GM12878 (cell line): ENCODE measurements at regions not wholly inside any gene's neighbourhood (a gene's known extent, or its start where the extent isn't known, plus 50 kb on each side); places are given as distances from the start of the nearest gene placed in this dataset.

Source experiments
- BCL3 ChIP-seq: IDR thresholded peaks from 2 replicates; pipeline ENCODE4 v1.6.1; 2011; ENCODE audit warnings: borderline replicate concordance, low read depth, mild to moderate bottlenecking, moderate library complexity, low read length; ENCODE audit not compliant: insufficient read depth, poor library complexity, severe bottlenecking
- CBX5 ChIP-seq: sonication (generic); IDR thresholded peaks from 2 replicates; pipeline ENCODE4 v1.6.1; 2016; ENCODE audit warnings: low read depth, moderate library complexity, mild to moderate bottlenecking, inconsistent platforms
- CTCF ChIP-seq, 3 experiments: IDR thresholded peaks in 2 of 3; conservative IDR thresholded peaks in 1 of 3; 2 replicates each; pipeline ENCODE4 v1.5.1; 2011; ENCODE audit warnings: low read depth in 3 of 3, low read length in 3 of 3, mild to moderate bottlenecking in 3 of 3, control low read depth in 2 of 3, moderate library complexity in 2 of 3, inconsistent platforms in 1 of 3, mixed read lengths in 1 of 3; ENCODE audit not compliant: control insufficient read depth in 2 of 3, insufficient read depth in 1 of 3; ENCODE audit errors: extremely low read depth in 1 of 3
- POLR2AphosphoS2 ChIP-seq: IDR thresholded peaks from 2 replicates; pipeline ENCODE4 v1.6.1; 2011; ENCODE audit warnings: low read depth, mild to moderate bottlenecking, low read length, improper control_type of control experiment, moderate library complexity
- RELA ChIP-seq: fragments of 450-650 bp; IDR thresholded peaks from 2 replicates; pipeline ENCODE4 v1.8.0; 2014; ENCODE audit warnings: borderline replicate concordance; ENCODE audit not compliant: partially characterized antibody
- TCF3 ChIP-seq: IDR thresholded peaks from 2 replicates; pipeline ENCODE4 v1.6.1; 2012; ENCODE audit warnings: low read depth, mild to moderate bottlenecking, low read length, borderline replicate concordance; ENCODE audit not compliant: insufficient read depth
- TCF7 ChIP-seq: IDR thresholded peaks from 2 replicates; pipeline ENCODE4 v1.6.1; 2014; ENCODE audit warnings: antibody characterized with exemption, borderline replicate concordance
- TF ChIP-seq, protein P1 (sequence below): IDR thresholded peaks from 2 replicates; pipeline ENCODE4 v1.6.1; 2011; ENCODE audit warnings: mild to moderate bottlenecking, low read depth, low read length, moderate library complexity; ENCODE audit not compliant: insufficient replicate concordance

GRCh38 chr10:106519376-106520030 lies 645.0 kb downstream of the SORCS1 start:
- TF ChIP-seq CTCF (IDR thresholded peaks at IDR 0.05 in 2 of 3, conservative IDR thresholded peaks at IDR 0.05 in 1 of 3; ENCODE audit: control insufficient read depth in 2 of 3, extremely low read depth in 1 of 3, insufficient read depth in 1 of 3, low read depth in 3 of 3, low read length in 3 of 3): no peak
- no peak for TF ChIP-seq TCF3
- no peak for TF ChIP-seq CBX5
- no peak for TF ChIP-seq BCL3
- TF ChIP-seq TCF7: no peak
- no peak for TF ChIP-seq RELA
- TF ChIP-seq POLR2AphosphoS2: no peak
- TF ChIP-seq, protein P1, sequence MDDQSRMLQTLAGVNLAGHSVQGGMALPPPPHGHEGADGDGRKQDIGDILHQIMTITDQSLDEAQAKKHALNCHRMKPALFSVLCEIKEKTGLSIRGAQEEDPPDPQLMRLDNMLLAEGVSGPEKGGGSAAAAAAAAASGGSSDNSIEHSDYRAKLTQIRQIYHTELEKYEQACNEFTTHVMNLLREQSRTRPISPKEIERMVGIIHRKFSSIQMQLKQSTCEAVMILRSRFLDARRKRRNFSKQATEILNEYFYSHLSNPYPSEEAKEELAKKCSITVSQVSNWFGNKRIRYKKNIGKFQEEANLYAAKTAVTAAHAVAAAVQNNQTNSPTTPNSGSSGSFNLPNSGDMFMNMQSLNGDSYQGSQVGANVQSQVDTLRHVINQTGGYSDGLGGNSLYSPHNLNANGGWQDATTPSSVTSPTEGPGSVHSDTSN: no peak
